Dermis microvascular lymphatic vessel endothelial cell (primary cell): ENCODE measurements at regions not wholly inside any gene's neighbourhood (a gene's known extent, or its start where the extent isn't known, plus 50 kb on each side); places are given as distances from the start of the nearest gene placed in this dataset.
"Not testable (repeated sequence)": the region's sequence is repeated elsewhere in the genome, so short reads cannot be mapped to it uniquely, and the experiment has no call there.

Experiments used
- DNase-seq, 2 donors: peaks; one replicate each; pipeline versions ENCODE4 v3.0.0 to v3.0.0-alpha.2; 2010; ENCODE audit warnings: low read depth in 2 of 2

- no peak for DNase-seq
These were observed 402.6 kb upstream of the MEIS1 start for GRCh38 chr2:66032226-66032775.

GRCh38 chr2:66031236-66031635 lies 403.7 kb upstream of the MEIS1 start:
- no peak for DNase-seq

GRCh38 chr2:66030553-66030952 lies 404.4 kb upstream of the MEIS1 start:
- no peak for DNase-seq

GRCh38 chr2:66024391-66024790 lies 410.5 kb upstream of the MEIS1 start:
- DNase-seq: no peak

- no peak for DNase-seq
These were observed 413.6 kb upstream of the MEIS1 start for GRCh38 chr2:66021296-66021695.

- DNase-seq: no peak
These were observed 417.2 kb upstream of the MEIS1 start for GRCh38 chr2:66017763-66018162.

DNA sequence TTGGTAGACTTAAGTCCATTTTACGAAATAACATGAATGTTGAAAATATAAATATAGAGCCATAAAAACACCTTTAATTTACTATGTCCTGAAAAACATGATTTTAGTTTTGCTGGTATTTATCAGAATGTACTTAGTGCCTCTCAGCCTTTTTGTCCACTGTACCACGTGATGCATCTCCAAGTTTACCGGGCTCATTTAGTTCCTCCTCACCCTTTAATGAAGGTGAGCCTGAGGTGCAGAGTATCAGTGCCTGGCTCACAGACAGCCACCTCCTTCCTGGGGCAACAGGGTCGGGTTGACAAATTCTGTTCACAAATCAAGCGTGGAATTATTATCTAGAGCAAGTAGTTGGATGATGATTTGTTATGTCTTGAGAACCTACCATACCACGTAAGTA lies 420.5 kb upstream of the MEIS1 start:
- DNase-seq: no peak

- DNase-seq: no peak
These were observed 421.5 kb upstream of the MEIS1 start for GRCh38 chr2:66013456-66013855.

DNA sequence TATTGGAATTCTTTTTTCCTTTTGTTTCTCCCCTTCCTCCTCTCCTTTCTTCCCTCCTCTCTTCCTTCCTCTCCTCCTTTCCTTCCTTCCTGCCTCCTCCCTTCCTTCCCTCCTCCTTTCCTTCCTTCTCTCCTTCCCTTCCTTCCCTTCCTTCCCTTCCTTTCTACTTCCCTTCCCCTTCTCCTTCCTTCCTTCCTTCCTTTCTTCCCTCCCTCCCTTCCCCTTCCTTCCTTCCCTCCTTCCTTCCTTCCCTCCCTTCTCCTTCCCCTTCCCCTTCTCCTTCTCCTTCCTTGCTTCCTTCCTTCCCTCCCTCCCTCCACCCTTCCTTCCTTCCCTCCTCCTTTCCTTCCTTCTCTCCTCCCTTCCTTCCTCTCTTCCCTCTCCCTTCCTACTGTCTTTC lies 431.0 kb upstream of the MEIS1 start:
- no peak for DNase-seq

DNA sequence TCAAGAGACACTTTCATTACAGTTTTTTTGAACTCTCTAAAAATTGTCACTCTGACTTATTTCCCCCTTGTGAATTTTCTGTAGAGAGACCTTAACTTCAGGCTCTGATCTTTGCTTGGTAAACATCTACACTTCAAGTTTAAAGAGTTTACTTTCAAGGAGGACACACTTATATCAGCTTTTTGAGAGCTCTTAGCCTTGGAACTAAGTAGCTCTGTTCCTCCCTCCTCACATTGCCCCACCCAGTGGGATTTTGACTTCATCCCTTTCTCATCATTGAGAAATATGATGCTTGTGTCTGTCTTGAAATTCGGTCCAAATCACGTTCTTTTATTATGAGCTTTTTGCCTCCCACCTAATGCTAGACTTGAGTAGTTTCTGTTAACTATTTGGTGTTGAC lies 433.4 kb upstream of the MEIS1 start:
- DNase-seq: no peak

- no peak for DNase-seq
These were observed 434.0 kb upstream of the MEIS1 start for GRCh38 chr2:66000901-66001300.

DNA sequence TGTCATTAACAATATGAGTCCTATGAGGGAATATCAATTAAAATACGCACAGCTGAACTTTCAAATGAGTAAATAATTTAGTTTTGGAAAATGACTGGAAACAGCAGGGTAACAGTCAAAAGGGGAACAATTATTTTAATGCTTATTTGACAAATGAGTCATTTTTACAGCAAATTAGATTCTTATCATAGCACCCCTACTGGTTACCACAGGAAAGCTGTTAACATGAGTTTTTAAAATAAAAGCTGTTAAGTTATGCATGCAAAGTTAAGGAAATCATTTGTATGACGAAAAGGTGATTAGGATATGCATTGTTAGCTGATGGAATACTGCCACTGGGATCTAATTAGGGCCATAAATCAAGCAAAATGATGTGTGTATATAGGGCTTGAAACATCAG lies 435.1 kb upstream of the MEIS1 start:
- no peak for DNase-seq

DNA sequence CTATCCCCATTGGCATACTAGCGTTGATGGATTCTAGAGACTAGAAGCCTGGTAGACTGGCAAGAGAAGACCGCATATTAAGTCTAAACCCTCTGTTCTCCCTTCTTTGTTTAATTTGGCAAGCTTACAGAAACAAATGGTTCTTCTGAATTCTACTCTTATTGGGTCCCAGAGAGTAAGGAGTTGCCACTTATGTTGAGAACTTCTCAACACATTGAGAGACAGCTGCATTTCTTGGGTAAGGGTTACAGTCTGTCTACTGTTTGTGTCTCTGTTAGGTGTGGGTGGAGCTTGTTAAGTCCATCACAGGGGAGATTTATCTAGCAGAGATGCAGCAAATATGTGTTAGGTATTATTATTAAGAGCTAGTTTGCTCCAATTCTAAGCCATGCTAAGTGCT lies 435.8 kb upstream of the MEIS1 start:
- DNase-seq: no peak

- DNase-seq: no peak
These were observed 437.0 kb upstream of the MEIS1 start for GRCh38 chr2:65997961-65998360.

- DNase-seq: no peak
These were observed 442.7 kb upstream of the MEIS1 start for GRCh38 chr2:65992198-65992554.

DNA sequence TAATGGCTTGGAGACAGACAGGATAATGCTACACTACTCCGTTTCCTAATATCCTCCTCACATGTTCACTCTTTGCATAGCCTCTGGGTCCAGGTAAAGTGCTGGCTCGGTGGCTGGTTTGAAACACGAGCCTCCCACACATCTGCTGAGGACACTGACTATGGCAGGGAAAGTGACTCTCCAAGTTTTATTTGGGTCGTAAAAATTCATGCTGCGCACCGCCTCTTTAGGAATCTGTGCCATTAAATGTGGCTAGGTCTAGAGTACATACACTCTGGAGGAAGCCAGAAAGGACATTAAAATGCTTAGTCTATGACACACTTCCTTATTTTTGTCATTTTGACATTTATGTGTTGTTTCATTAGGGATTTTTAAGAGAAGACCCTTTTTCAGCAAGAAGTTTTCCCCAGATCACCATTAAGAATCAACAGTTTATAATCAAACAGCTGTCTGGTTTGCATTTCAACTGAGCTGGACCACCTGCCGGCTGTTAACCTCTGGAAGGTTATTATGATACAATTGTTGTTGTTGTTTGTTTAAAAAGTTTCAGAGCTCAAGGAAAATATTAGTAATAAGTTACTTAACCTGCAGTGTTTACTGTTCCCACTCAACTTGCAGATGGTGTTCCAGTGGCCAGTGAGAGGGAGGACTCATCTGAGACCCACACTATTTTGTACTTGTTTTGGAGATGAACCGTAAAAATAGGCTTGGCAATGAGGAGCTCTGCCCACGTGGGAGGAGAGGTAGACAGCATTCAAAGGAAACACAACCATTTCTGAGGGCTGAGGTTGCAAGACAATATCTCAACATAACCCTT lies 443.3 kb upstream of the MEIS1 start:
- DNase-seq: no peak

DNA sequence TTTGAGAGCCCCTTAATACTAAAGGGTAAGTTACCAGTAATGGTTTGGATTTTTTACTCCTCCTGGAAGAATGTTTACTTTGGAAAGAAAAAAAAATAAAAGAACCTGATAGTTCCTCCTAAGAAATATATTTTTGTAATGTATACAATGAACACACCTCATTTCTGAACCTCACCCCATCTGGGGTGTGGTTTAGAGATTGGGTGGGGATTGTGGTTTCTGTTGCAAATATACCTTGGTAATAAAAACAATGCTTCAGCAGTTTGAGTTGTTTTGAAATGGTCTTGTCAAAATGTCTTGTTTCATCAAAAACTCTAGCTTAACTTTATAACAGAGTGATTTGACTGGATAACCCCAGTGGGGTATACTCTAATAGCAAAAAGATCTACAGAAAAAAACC lies 448.9 kb upstream of the MEIS1 start:
- DNase-seq: no peak

DNA sequence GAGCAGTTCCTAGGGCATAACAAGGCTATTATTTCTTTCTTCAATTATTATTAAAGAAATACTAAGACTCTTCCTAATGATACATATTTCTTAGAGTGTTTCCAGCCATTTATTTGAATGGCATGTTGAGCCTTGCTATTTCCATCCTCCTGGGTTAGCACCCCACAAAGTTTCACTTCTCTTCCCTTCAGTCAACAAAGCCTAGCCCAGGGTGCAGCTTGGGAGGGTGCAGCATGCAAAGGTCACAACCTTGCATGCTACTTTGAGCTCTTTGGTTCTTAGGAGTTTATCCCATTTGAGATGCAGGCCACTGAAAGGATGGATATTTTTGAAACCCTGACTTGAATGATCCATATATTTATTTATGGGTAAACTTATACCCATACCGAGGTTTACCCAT lies 454.4 kb upstream of the MEIS1 start:
- no peak for DNase-seq

- DNase-seq: no peak
These were observed 455.5 kb upstream of the MEIS1 start for GRCh38 chr2:65979446-65979845.

GRCh38 chr2:65974067-65974723 lies 460.7 kb upstream of the MEIS1 start:
- DNase-seq: no peak

GRCh38 chr2:65969161-65969560 lies 465.8 kb upstream of the MEIS1 start:
- DNase-seq: no peak

DNA sequence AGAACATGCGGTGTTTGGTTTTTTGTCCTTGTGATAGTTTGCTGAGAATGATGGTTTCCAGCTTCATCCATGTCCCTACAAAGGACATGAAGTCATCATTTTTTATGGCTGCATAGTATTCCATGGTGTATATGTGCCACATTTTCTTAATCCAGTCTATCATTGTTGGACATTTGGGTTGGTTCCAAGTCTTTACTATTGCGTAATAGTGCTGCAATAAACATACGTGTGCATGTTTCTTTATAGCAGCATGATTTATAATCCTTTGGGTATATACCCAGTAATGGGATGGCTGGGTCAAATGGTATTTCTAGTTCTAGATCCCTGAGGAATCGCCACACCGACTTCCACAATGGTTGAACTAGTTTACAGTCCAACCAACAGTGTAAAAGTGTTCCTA lies 471.6 kb upstream of the MEIS1 start:
- not testable (repeated sequence) for DNase-seq

- DNase-seq: no peak
These were observed 474.0 kb upstream of the MEIS1 start for GRCh38 chr2:65960953-65961352.
